IMR-90 (cell line): ENCODE measurements at regions not wholly inside any gene's neighbourhood (a gene's known extent, or its start where the extent isn't known, plus 50 kb on each side); places are given as distances from the start of the nearest gene placed in this dataset.

Source experiments
- ATAC-seq: fragments of 200-7000 bp; cut with Tn5 transposase; 2 replicates; pipeline ENCODE4 v1.9.1; 2020; ENCODE audit warnings: low read depth, mild to moderate bottlenecking, moderate library complexity
- BruUV-seq: library from RNA; stranded (reverse); fragments of 400-500 nt; replicated peaks from 2 replicates; lab custom pipeline; 2021; lab: Mats Ljungman, UMichigan
- CTCF ChIA-PET: fragments of 300-600 bp; formaldehyde crosslinking; extraction: SDS; loops from one replicate; lab custom pipeline; 2021; ENCODE audit warnings: antibody characterized with exemption; lab: Yijun Ruan, JAX
- POLR2A ChIA-PET: fragments of 300-600 bp; sonication (Branson Sonifier 250); formaldehyde crosslinking; loops from one replicate; lab custom pipeline; 2022; ENCODE audit warnings: antibody characterized with exemption; ENCODE audit not compliant: unreplicated experiment; lab: Charles Lee
- DNase-seq: peaks from one replicate; pipeline ENCODE4 v3.0.0; 2013
- H2AFZ ChIP-seq: replicated peaks from 2 replicates; pipeline ENCODE3; 2013; ENCODE audit warnings: low read length, mild to moderate bottlenecking; ENCODE audit not compliant: poor library complexity
- H2AK5ac ChIP-seq: 2 replicates; pipeline ENCODE4 v1.6.1; 2013; ENCODE audit warnings: low read depth, low read length, inconsistent platforms
- H2AK9ac ChIP-seq: replicated peaks from 2 replicates; pipeline ENCODE3; 2013; ENCODE audit warnings: mild to moderate bottlenecking, low read depth, low read length, moderate library complexity; ENCODE audit not compliant: poor library complexity
- H2BK120ac ChIP-seq: 2 replicates; pipeline ENCODE4 v1.6.1; 2013; ENCODE audit warnings: low read depth, low read length, inconsistent platforms
- H2BK15ac ChIP-seq: 3 replicates; pipeline ENCODE4 v1.6.1; 2013; ENCODE audit warnings: low read depth, low read length, inconsistent platforms
- H2BK20ac ChIP-seq: 2 replicates; pipeline ENCODE4 v1.6.1; 2013; ENCODE audit warnings: low read depth, mild to moderate bottlenecking, inconsistent platforms, low read length, moderate library complexity
- H2BK5ac ChIP-seq: 2 replicates; pipeline ENCODE4 v1.6.1; 2013; ENCODE audit warnings: mild to moderate bottlenecking, low read depth, low read length, inconsistent platforms; ENCODE audit not compliant: poor library complexity, severe bottlenecking
- H3K14ac ChIP-seq: replicated peaks from 2 replicates; pipeline ENCODE4 v1.6.1; 2013; ENCODE audit warnings: low read depth, low read length, inconsistent platforms
- H3K18ac ChIP-seq: 2 replicates; pipeline ENCODE4 v1.6.1; 2013; ENCODE audit warnings: low read depth, low read length, control low read depth
- H3K23ac ChIP-seq: 2 replicates; pipeline ENCODE4 v1.6.1; 2013; ENCODE audit warnings: low read depth, low read length, inconsistent platforms
- H3K27ac ChIP-seq: 2 replicates; pipeline ENCODE4 v1.5.1; 2013; ENCODE audit warnings: mild to moderate bottlenecking, control low read depth, low read length; ENCODE audit not compliant: insufficient read depth
- H3K27me3 ChIP-seq: 2 replicates; pipeline ENCODE4 v1.6.1; 2013; ENCODE audit warnings: low read length; ENCODE audit not compliant: control insufficient read depth, insufficient read depth
- H3K36me3 ChIP-seq: 2 replicates; pipeline ENCODE4 v1.6.1; 2013; ENCODE audit warnings: low read length, mixed read lengths; ENCODE audit not compliant: control insufficient read depth, insufficient read depth
- H3K4ac ChIP-seq: 2 replicates; pipeline ENCODE4 v1.6.1; 2013; ENCODE audit warnings: low read depth, low read length, inconsistent platforms
- H3K4me1 ChIP-seq: 2 replicates; pipeline ENCODE4 v1.6.1; 2013; ENCODE audit warnings: low read length, mixed read lengths; ENCODE audit not compliant: control insufficient read depth, insufficient read depth
- H3K4me2 ChIP-seq: 2 replicates; pipeline ENCODE4 v1.6.1; 2013; ENCODE audit warnings: low read depth, mild to moderate bottlenecking, control low read depth, low read length, moderate library complexity
- H3K4me3 ChIP-seq: 2 replicates; pipeline ENCODE4 v1.5.1; 2013; ENCODE audit warnings: low read depth, mild to moderate bottlenecking, control low read depth, low read length, moderate library complexity; ENCODE audit not compliant: insufficient read depth
- H3K56ac ChIP-seq: 2 replicates; pipeline ENCODE4 v1.6.1; 2013; ENCODE audit warnings: low read length, inconsistent platforms; ENCODE audit not compliant: insufficient read depth; ENCODE audit errors: extremely low read depth
- H3K79me1 ChIP-seq, 2 experiments: 2 replicates each; pipeline ENCODE4 v1.6.1; 2013; ENCODE audit warnings: low read length in 2 of 2, inconsistent platforms in 1 of 2, low read depth in 1 of 2
- H3K9ac ChIP-seq: 2 replicates; pipeline ENCODE4 v1.6.1; 2013; ENCODE audit warnings: low read depth, low read length, control low read depth
- H3K9me1 ChIP-seq: 2 replicates; pipeline ENCODE4 v1.6.1; 2013; ENCODE audit warnings: low read length, inconsistent platforms; ENCODE audit not compliant: insufficient read depth
- H3K9me3 ChIP-seq: 2 replicates; pipeline ENCODE4 v1.6.1; 2013; ENCODE audit warnings: low read length; ENCODE audit not compliant: control insufficient read depth, insufficient read depth
- H4K20me1 ChIP-seq: 2 replicates; pipeline ENCODE4 v1.6.1; 2013; ENCODE audit warnings: low read length, inconsistent platforms; ENCODE audit not compliant: insufficient read depth
- H4K5ac ChIP-seq: 2 replicates; pipeline ENCODE4 v1.6.1; 2013; ENCODE audit warnings: mild to moderate bottlenecking, low read depth, low read length, control low read depth
- H4K8ac ChIP-seq, 2 experiments: 2 replicates each; pipeline ENCODE4 v1.6.1; 2013; ENCODE audit warnings: low read depth in 2 of 2, low read length in 2 of 2, control low read depth in 1 of 2, inconsistent platforms in 1 of 2
- H4K91ac ChIP-seq: 2 replicates; pipeline ENCODE4 v1.6.1; 2013; ENCODE audit warnings: low read depth, low read length, inconsistent platforms; ENCODE audit not compliant: insufficient read depth
- BHLHE40 ChIP-seq: fragments of 150-350 bp; IDR thresholded peaks from 2 replicates; pipeline ENCODE4 v1.6.1; 2016; ENCODE audit warnings: mild to moderate bottlenecking, low read depth, low read length
- CEBPB ChIP-seq: IDR thresholded peaks from 2 replicates; pipeline ENCODE4 v1.6.1; 2012; ENCODE audit warnings: low read depth, low read length, improper control_type of control experiment
- CHD1 ChIP-seq: IDR thresholded peaks from 2 replicates; pipeline ENCODE4 v1.6.1; 2012; ENCODE audit warnings: low read depth, low read length, improper control_type of control experiment
- CTCF ChIP-seq: conservative IDR thresholded peaks from 2 replicates; pipeline ENCODE4 v1.5.1; 2012; ENCODE audit warnings: mild to moderate bottlenecking, low read depth, low read length, improper control_type of control experiment
- ELK1 ChIP-seq: fragments of 150-350 bp; IDR thresholded peaks from 2 replicates; pipeline ENCODE4 v1.6.1; 2016; ENCODE audit warnings: low read depth, mild to moderate bottlenecking, low read length, moderate library complexity, borderline replicate concordance
- FOS ChIP-seq: fragments of 150-350 bp; IDR thresholded peaks from 2 replicates; pipeline ENCODE4 v1.6.1; 2016; ENCODE audit warnings: low read depth, low read length
- MAZ ChIP-seq: IDR thresholded peaks from 2 replicates; pipeline ENCODE4 v1.6.1; 2012; ENCODE audit warnings: low read depth, mild to moderate bottlenecking, low read length, improper control_type of control experiment, moderate library complexity, borderline replicate concordance
- MXI1 ChIP-seq: IDR thresholded peaks from 2 replicates; pipeline ENCODE4 v1.6.1; 2012; ENCODE audit warnings: low read depth, mild to moderate bottlenecking, low read length, moderate library complexity, borderline replicate concordance
- NFE2L2 ChIP-seq: fragments of 150-350 bp; IDR thresholded peaks from 2 replicates; pipeline ENCODE4 v1.6.1; 2016; ENCODE audit warnings: low read depth, mild to moderate bottlenecking, low read length
- POLR2A ChIP-seq: IDR thresholded peaks from 2 replicates; pipeline ENCODE4 v1.6.1; 2012; ENCODE audit warnings: mild to moderate bottlenecking, low read depth, low read length
- RAD21 ChIP-seq: IDR thresholded peaks from 2 replicates; pipeline ENCODE4 v1.6.1; 2012; ENCODE audit warnings: low read length, improper control_type of control experiment
- RCOR1 ChIP-seq: IDR thresholded peaks from 2 replicates; pipeline ENCODE4 v1.6.1; 2012; ENCODE audit warnings: mild to moderate bottlenecking, low read length, improper control_type of control experiment; ENCODE audit not compliant: insufficient replicate concordance
- RFX5 ChIP-seq: IDR thresholded peaks from 2 replicates; pipeline ENCODE4 v1.8.0; 2012; ENCODE audit warnings: low read depth, mild to moderate bottlenecking, low read length, moderate library complexity
- USF2 ChIP-seq: fragments of 150-350 bp; IDR thresholded peaks from 2 replicates; pipeline ENCODE4 v1.6.1; 2017; ENCODE audit warnings: mild to moderate bottlenecking, antibody characterized with exemption, low read length, low read depth
- WGBS, 2 experiments: methylation state at CpG; one replicate each; pipeline versions ENCODE4 v1.1.5 to v1.1.7; 2013; ENCODE audit warnings: missing lambda C conversion rate in 2 of 2; ENCODE audit not compliant: insufficient read length in 1 of 2; ENCODE audit errors: extremely low coverage in 2 of 2; 5-methylcytosine and 5-hydroxymethylcytosine counted together
- dilution Hi-C: fragments of 300-500 bp; cut with HindIII; formaldehyde crosslinking; loops from one replicate; pipeline ENCODE4 v1.14.3; 2018; ENCODE audit warnings: low sequenced_read_pairs; ENCODE audit not compliant: unreplicated experiment
- in situ Hi-C: fragments of 300-500 bp; cut with MboI; formaldehyde crosslinking; loops from 3 replicates; pipeline ENCODE4 v1.14.3; 2019; ENCODE audit warnings: low sequenced_read_pairs, inconsistent platforms, mixed read lengths
- intact Hi-C: fragments of 100-400 bp; cut with micrococcal nuclease; formaldehyde crosslinking; loops from 2 replicates; pipeline ENCODE4 v1.10.0; 2022

- intact Hi-C loops: no loop called here
- Histone ChIP-seq H2AK9ac (no peak overlapping the region), H3K9me3 (no peaks in the 10 kb centered on the region), H3K4me2 (no peak overlapping the region), H3K4ac (no peak overlapping the region), H4K91ac (0 out of 2 replicates have a peak overlapping the region, but pooled peaks have one; percentile 9), H3K9ac (no peak overlapping the region), H2BK15ac (peak overlapping the region; percentile 28; the same call in 1 of the 3 replicates), H3K4me1 (peaks cover 5% of the 10 kb centered on the region; the same call in 1 of the 2 replicates), H3K27me3 (no peaks in the 10 kb centered on the region), H3K79me1 (no peaks in the 10 kb centered on the region), H2AK5ac (no peak overlapping the region), H2BK5ac (no peak overlapping the region), H3K27ac (no peak overlapping the region), H3K23ac (no peak overlapping the region), H2BK120ac (no peak overlapping the region), H3K14ac (no peak overlapping the region), H3K4me3 (no peak overlapping the region), H3K36me3 (no peaks in the 10 kb centered on the region), H3K56ac (no peak overlapping the region), H2BK20ac (peak overlapping the region; percentile 42; the same call in 1 of the 2 replicates), H2AFZ (no peak overlapping the region), H4K5ac (peak overlapping the region; percentile 29; the same call in 1 of the 2 replicates), H3K18ac (peak overlapping the region; percentile 54; the same call in 1 of the 2 replicates), H4K20me1 (no peaks in the 10 kb centered on the region), H3K9me1 (0 out of 2 replicates have a peak, but pooled peaks cover 4% of the 10 kb centered on the region), H4K8ac (no peak overlapping the region; a peak in 1 of 4 replicates)
- in situ Hi-C loops: no loop called here
- no peak for TF ChIP-seq MXI1
- TF ChIP-seq CEBPB: no peak
- TF ChIP-seq FOS: no peak
- no peak for TF ChIP-seq POLR2A
- TF ChIP-seq RCOR1: no peak
- TF ChIP-seq RAD21: no peak
- no peak for TF ChIP-seq NFE2L2
- no peak for TF ChIP-seq RFX5
- TF ChIP-seq ELK1: no peak
- no peak for TF ChIP-seq CTCF
- no peak for TF ChIP-seq MAZ
- TF ChIP-seq BHLHE40: no peak
- TF ChIP-seq CHD1: no peak
- TF ChIP-seq USF2: no peak
- DNase-seq (no peak), ATAC-seq (no peak)
- ChIA-PET POLR2A (no interaction called here), CTCF (interaction anchor here (1.1 kb wide), 1 partner anchor 160 kb away, joined by 3 read pairs; no protein-coding TSS in a partner anchor)
- dilution Hi-C loops: no loop called here
- BruUV-seq: no TSS peak
- WGBS, 2 experiments: 86% methylated on average over 2 of the region's 4 CpGs; no CpG with 5 or more reads in 1 of the 2 experiments
These were observed 68.0 kb upstream of the OSBPL8 start for GRCh38 chr12:76627346-76628135.
